Stimulated activated CD4-positive, alpha-beta T cell treated with anti-CD3 and anti-CD28 coated beads, Interleukin-15, amount 100 ng/mL, for 48 hours (primary cell): ENCODE measurements at regions not wholly inside any gene's neighbourhood (a gene's known extent, or its start where the extent isn't known, plus 50 kb on each side); places are given as distances from the start of the nearest gene placed in this dataset.
"Not testable (repeated sequence)": the region's sequence is repeated elsewhere in the genome, so short reads cannot be mapped to it uniquely, and the experiment has no call there.

Experiments used
- DNase-seq, 2 donors: peaks; one replicate each; pipeline ENCODE4 v3.0.0-alpha.2; 2020; ENCODE audit warnings: low read depth in 2 of 2

DNA sequence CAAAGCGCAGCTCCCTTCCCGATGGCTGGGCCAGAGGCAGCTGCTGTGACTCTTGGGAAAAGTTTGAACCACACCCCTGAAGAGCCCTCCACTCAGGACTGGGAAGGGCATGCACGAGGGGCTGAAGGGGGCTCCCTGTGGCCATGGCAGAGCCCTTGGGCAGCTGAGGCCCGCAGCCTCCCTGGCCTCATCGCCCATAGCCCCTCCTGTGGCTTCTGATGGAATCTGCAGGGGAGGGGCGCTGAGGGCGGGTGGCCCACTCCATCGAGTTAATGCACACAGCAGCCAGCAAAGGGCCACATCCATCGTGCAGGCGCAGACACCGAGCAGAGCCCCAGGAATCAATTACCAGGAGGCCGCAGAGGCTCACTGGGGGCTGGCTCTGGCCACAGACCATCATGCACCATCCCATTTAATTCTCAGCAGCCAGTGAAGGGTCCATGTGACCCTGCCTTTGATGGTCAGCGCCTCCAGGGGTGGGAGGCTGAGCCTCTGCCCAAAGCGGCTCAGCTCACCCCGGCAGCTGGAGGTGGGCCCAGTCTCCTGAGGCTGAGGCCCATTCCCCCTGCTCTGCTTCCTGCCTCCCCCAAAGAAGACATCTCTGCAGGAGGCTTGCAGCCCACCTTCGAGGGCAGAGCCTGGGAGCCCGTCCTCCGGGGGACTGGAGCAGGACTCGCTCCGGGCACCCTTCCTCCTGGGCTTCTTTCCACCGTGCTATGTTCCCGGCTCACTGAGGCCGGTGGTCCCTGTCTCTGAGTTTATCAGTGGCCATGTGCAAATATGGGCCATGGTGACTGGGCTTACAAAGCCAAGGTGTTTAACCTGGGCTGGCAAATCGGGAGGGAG lies 1410.2 kb downstream of the BRD1 start:
- DNase-seq, result no peak

DNA sequence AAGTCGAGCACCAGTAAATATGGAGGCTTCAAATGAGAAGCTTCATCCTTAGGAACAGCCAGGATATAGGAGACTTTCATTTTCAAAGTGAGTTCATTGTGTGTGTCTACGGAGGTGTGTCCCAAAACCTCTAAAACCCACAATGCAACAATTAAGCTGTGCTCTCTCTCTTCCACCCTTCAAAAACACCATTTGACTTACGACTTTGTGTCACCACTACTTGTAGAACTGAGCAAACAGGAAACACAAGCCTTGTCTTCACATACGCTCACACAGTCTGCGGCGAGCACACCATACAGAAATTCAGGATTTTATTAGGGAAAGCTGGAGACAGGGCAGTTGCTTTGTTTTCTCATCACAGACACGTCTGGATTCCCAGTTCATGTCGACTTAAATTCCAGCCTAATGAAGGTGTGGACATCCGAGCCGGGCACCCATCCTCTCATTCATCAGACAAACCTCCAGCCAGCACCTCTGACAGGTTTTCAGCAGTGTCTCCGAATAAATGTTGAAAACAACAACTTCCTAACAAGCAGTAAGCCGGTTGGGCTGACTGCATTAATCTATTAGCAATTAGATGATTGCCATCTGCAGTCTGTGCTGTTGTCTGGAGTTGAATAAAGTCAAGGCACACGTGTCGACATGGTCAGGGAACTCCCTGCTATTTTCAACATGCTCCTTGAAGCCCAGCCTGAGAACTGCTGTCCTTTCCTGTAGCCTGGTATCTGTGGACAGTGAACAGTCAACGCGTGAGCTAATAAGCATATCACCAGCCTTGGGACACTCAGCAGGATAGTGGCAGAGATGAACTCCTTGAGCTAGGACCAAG lies 1411.1 kb downstream of the BRD1 start:
- no peak for DNase-seq

DNA sequence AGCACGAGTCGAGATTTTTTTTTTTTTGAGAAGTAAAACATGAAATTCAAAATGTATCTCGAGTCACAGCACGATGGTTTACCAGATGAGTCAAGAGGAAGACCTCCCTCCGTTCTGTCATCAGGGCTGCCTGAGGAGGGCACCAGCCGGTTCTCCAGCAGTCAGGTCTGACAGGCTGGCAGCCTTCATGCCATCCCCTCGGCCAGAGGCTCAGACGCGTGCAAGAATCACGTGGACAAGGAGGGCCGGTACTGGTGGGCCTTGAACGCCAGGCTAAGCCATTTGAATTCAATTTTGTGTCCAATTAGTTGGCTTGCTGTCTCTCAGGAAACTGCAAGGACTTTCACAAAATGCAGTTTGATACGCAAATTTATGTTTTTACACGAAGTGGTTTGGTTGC lies 1412.2 kb downstream of the BRD1 start:
- DNase-seq, result no peak

DNA sequence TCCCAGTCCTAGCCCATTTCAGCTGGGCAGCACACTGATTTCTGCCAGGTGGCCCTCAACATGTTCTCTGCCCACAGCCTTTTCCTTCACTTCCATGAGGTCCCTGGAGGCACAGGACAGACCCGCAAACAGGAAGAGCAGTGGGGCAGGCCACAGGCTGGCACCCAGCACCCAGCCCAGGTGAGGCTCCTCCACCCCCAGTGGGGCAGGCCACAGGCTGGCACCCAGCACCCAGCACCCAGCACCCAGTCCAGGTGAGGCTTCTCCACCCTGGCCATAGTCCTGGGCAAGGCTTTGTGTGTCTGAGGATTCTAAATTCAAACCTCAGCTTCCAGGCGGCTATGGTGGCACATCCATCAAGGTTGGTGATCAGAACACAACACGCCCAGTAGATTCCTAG lies 1413.0 kb downstream of the BRD1 start:
- DNase-seq, result no peak

DNA sequence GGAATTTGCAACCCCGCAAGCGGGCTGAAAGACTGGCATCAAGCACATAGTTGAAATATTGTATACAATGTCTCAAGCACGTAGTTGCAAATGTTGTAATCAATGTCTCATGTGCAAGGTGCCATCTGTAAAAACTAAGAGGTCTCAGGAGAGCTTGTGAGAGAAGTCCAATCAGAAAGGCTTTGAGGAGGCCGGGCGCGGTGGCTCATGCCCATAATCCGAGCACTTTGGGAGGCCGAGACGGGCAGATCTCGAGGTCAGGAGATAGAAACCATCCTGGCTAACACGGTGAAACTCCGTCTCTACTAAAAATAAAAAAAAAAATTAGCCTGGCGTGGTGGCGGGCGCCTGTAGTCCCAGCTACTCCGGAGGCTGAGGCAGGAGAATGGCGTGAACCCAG lies 1414.7 kb downstream of the BRD1 start:
- not testable (repeated sequence) for DNase-seq

DNA sequence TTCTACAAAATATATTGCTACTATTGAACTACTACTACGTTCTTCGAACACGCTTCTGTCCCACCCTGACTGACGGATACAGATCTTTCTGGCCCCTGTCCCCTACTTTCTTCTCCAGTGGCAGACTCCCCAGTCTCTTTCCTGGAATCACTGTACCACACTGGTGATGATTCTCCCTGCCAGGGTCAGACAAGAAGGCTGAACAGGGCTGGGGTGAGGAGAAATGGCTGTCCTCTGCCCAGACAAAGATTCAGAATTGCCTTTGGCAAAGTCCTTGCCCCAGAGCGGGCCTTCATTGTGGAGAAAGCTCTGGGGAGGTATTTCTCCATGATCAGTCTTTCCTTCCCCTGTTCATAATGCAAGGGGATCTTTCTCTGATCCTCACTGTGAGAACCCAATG lies 1417.1 kb downstream of the BRD1 start:
- no peak for DNase-seq

DNA sequence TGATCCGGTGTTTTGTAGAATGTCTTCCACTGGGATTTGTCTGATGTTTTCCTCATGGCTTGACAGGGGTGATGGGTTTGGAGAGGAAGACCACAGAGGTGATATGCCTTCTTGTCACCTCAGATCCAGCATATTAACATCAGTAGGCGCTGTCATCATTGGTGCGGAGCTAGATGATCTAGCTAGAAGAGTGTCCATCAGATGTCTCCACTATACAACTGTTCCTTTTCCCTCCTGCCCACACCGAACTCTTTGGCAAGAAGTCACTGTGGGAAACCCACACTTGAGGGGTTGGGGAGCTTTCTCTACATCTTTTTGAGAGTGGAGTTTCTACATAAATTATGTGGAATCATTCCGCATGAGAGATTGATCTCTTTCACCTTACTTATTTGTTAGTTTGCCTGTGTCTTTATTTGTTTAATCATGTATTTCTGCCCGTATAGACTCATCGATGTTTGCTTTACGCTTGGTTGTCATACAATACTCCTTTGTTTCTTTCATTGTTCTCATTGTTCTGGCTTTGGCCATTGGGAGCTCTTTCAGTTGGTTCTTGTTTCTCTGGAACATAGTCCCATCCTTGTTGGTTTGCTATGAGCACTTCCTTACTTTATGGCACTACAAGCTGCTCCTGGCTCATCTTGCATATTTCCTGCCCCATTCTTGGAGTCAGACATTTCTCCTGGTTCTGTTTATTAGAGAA lies 1420.3 kb downstream of the BRD1 start:
- no peak for DNase-seq

DNA sequence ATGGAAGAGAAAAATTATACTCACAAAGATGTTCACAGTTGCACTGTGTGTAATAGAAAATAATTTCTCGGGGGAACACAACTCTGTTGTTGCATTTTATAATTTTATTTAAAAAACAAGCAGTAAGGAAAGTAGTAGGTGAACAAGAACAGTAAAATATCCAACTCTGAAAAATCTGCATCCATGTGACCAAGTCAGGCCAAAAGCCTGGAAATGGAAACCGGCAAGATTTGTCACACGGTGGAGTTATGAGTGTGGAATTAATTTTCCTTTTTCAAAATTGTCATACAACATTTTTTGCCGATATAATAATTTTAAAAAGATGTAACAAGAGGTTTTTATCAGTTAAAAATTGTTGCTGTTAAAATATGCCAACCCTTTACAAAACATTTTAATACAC lies 1421.5 kb downstream of the BRD1 start:
- DNase-seq, result no peak

DNA sequence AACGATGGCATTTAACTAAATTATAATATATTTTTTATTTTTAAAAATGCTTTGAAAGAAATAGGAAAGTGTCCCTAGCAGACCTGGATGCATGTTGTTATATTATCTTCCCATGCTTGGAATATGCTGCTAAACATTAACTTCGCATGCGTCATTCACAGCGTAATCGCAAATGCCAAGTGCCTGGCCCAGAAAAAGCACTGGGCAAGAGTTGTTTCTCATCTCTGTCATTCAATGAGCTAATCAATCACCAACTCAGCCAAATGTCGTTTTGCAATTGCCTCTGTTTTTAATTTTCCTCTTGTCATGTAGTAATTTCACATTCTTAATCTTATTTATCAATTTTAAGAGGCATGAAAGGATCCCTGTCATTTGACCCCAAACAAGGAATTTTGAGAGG lies 1421.9 kb downstream of the BRD1 start:
- no peak for DNase-seq

DNA sequence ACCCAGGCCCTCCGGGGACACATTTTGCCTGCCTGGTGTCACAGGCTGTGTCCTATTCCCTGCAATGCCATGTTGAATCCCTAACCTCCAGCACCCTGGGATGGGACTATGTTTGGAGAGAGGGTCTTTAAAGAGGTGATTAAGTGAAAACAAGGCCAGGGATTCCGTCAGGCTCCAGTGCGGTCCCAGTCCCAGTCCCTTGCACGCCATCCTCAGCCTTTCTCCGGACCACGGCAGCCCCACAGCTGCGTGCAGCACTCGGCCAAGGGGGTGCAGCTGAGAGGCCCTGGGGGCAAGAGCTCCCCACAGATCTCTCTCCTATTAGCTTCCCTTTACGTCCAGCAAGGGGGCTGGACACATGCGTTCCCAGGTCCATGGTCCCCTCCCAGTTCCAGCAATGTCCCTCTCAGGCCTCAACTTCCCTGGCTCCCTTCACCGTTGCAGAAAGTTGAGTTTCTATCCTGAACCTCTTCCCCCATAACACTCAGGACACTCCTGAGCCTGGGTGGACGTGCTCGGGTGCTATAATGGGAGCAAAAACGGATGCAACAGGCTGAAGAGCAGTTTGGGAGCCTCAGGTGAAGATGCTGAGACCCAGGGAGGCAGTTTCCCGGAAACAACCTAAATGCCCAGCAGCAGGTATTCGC lies 1422.7 kb downstream of the BRD1 start:
- DNase-seq, result no peak

DNA sequence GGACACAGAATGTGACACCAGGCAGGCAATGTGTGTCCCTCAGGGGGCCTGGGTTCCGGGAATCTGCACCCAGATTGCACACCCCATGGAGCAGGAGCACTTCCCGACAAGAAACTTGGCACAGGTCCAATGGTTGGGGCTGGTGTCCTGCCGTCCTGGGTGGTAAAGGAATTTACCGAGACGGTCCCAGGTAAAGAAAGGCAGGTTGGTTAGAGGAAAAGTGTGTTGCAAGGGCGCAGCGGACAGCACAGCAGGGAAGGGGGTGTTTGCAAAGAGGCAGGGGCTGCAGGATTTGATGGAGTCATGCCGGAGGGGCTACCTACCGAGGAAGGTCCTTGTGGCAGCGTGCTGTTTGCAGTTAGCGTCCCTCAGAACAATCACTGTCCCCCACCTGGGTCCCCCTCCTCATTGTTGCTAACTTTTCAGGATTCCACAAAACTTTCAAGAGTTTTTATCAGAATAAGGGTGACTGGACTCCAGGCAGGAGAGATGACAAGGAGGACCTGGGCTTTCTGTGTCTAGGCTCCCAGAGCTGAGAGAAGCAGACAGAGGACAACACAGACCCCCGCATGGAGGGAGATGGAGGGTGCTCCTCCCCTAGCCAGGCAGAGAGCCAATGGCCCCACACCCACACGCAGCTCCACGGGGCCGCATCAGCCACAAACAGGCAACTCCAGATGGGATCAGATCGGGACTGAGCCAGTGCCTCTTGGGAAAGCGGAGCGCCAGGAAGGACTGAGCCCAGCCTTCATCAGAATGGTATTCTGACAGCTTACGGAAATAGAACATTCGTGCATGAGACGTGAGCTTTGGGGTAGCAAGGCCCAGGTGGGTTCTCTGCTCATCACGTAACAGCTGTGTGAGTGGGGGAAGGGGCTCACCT lies 1423.9 kb downstream of the BRD1 start:
- DNase-seq, result no peak

DNA sequence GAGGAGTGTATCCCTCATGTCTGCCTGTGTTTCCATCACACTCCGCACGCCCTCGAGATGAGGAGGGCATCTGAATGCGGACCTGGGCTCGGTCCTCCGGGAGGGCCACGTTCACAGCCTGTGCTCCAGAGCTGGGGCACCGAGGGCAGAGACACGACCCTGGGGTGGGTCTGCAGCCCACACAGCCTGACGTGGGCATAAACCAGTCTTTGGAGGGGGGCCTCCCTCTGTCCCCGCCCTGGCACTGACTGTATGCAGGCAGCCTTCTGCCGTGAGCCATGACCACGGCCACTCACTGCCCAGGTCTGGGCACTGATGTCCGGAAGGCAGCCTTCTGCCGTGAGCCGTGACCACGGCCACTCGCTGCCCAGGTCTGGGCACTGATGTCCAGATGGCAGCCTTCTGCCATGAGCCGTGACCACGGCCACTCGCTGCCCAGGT lies 1425.1 kb downstream of the BRD1 start:
- no peak for DNase-seq

DNA sequence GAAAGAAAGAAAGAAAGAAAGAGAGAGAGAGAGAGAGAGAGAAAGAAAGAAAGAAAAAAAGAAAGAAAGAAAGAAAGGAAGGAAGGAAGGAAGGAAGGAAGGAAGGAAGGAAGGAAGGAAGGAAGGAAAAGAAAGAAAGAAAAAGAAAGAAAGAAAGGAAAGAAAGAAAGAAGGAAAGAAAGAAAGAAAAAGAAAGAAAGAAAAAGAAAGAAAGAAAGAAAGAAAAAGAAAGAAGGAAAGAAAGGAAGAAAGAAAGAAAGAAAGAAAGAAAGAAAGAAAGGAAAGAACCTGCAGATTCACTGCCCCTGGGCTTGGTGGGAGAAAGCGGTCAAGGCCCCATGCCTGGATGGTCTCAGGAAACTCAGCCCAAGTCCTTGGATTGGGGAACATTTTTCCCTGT lies 1426.2 kb downstream of the BRD1 start:
- DNase-seq, result not testable (repeated sequence)

DNA sequence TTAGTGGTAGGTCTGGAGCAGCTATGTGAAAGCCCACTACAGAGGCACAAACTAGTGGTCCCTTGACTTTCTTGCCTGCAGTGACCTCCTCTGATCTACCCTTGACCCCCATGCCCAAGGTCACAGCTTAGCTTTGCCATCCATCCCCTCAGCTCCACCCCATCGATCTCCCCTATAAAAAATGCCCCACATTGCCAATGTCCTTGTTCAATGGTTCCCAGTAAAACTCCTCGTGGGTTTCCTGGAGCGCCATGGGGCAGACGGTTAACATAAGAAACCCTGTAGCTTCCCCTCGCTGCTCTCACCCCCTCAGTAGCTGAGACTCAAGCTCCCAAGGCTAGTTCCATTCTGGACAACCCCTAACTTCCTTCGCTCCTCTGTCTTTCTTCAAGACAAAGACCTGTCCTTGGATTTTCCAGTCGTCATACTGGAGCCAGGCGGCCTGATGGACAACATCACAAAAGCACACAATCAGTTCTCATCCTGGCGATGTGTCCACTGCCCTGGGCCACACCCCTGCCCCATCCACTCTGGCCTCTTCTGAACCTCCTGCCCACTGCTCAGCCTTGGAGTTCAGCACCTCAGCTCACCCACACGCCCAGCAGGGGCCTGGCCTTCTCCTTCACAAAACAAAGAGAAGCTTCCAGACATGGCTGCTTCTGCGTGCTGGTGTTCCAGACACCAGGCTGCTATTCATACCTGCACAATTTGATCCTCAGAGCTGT lies 1429.3 kb downstream of the BRD1 start:
- DNase-seq, result no peak

DNA sequence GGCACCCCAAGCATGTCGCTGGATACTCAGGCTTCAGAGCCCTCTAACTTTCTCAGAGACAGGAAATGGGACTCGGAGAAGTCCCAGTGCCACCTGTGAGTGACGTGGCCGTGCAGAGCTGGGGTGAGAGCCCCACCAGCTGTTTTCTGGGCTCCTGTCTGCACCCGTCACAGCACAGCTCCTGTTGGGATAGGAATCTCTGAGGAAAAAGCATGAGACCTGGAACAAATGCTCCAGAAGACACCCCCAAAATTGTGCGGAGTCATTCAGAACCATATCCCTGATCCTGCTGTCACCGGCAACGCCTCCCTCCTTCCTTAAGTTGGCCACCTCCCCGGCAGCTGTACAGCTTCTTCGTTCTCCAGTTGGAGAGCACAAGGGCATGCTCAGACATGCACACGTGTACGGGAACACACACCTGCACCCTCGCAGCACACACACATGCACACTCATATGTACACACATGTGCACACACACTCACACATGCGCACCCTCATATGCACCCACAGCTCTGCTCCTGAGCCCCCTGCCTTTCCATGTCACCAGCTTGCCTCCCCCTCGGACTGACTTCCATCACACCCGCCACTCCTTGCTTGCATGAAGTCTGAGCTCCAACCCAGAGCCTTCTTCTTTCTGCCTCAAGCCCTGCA lies 1430.0 kb downstream of the BRD1 start:
- DNase-seq, result no peak

DNA sequence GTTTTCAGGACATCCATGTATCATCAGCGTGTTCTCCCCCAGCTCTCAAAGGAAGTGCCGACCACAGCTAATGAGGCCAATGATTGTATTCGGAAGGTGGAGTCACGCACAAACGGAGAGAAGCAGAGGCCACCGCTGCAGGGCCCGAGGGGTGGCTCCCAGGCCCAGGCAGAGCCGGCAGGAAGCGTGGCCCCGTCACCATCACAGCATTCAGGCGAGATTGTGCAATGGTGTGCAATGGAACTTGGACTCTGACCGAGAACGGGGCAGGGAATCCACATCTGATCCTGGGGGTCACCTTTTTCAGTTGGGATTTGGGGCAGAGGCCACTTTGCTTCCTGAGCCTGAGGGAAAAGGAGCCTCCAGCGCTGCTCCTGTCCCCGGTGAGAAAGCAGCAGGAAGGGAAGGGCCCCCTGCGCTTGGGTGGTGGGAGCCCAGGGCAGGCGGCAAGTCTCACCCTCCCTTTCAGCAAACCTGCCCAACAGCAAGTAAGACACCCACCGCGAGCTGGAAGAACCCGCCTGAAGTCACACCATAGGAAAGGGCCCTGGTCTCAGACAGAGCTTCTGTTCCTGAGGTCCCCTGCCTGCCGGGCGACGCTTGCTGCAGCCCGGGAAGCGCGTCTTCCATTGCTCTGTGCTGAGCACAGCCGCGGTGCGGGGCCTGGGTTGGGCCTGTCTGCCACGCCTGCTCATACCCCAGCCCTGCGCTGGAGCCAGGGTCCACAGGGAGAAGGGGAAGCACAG lies 1430.7 kb downstream of the BRD1 start:
- DNase-seq, result no peak

DNA sequence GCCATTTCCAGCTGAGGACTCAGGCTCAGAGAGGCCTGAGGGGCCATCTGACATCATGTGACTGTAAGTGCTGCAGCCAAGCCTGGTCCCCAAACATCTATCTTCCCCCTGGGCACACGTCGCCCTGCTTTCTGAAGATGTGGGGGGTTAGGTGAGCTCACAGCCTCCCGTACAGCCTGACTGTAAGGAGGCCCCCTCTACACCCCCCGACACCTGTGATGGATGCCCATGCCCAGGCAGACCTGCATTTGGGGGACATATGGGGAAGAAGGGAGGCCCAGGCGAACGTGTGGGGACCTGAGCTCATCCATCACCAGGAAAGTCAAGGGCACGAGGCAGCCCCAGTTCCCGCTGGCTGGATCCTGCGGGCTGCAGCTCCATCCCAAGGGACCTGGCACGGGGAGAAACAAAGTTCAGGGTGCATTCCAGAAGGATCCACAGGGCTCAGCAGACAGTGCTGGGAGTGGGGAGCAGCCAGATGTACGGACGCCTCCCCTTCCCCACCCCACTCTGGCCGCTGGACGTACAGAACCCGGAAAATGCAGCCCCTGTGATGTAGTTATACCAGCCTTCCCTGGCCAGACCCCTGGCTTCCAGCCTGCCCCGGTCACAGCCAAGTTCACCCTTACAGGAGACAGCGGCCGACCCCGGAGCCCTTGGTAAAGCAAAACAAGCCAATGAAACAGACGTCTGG lies 1431.4 kb downstream of the BRD1 start:
- DNase-seq, result no peak

DNA sequence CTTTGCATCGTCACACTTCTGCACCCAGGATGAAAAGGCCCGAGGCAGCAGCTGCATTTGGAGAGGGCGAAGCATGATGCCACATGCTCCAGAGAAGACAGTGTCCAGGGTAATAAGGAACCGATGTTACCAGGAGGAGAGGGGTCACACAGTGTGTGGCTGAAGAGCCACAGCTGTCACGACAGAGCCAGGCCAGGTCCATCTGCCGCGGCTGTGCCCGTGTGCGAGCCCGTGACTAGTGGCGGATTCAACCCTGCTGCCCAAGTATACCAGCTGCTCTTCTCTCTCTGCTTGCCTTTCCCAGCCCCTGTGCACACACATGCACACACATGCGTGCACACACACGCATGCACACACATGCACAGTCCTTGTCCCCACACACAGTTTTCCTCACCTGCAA lies 1432.5 kb downstream of the BRD1 start:
- no peak for DNase-seq
